Ovary (tissue), 7 donors: ENCODE measurements at regions not wholly inside any gene's neighbourhood (a gene's known extent, or its start where the extent isn't known, plus 50 kb on each side); places are given as distances from the start of the nearest gene placed in this dataset.

Experiments used
- DNase-seq, 5 donors: peaks; one replicate each; pipeline ENCODE4 v3.0.0-alpha.2; 2019 to 2020
- H3K27ac ChIP-seq, 2 donors: fragments of 200-600 bp; one replicate each; pipeline versions ENCODE4 v1.5.1 to v1.8.0; 2019 to 2022
- H3K27me3 ChIP-seq: fragments of 200-600 bp; one replicate; pipeline ENCODE4 v1.8.0; 2022
- H3K36me3 ChIP-seq: fragments of 200-600 bp; sonication (generic); one replicate; pipeline ENCODE4 v1.5.1; 2019
- H3K4me1 ChIP-seq: one replicate; pipeline ENCODE4 v1.8.1; 2013; ENCODE audit warnings: mild to moderate bottlenecking, moderate library complexity; ENCODE audit not compliant: insufficient read depth
- H3K4me3 ChIP-seq: fragments of 200-600 bp; sonication (generic); one replicate; pipeline ENCODE4 v1.5.1; 2017
- H3K9me3 ChIP-seq, 2 donors: fragments of 200-600 bp in 1 of 2; sonication (generic) in 1 of 2; one replicate each; pipeline versions ENCODE4 v1.5.1 to v1.8.1; 2013 to 2019; ENCODE audit warnings: mild to moderate bottlenecking in 1 of 2, moderate library complexity in 1 of 2
- EP300 ChIP-seq: sonication (generic); formaldehyde crosslinking; IDR thresholded peaks from one replicate; pipeline ENCODE4 v1.6.1; 2017; ENCODE audit warnings: antibody characterized with exemption
- POLR2A ChIP-seq: fragments of 450-650 bp; IDR thresholded peaks from one replicate; pipeline ENCODE4 v1.6.1; 2017; ENCODE audit warnings: antibody characterized with exemption, mild to moderate bottlenecking, moderate library complexity
- WGBS, 3 donors: extraction: QIAGEN DNeasy Blood & Tissue Kit in 1 of 3; methylation state at CpG; one replicate each; pipeline versions ENCODE4 v1.1.5 to v1.1.7; 2013 to 2017; 5-methylcytosine and 5-hydroxymethylcytosine counted together
- intact Hi-C, 4 donors: fragments of 100-400 bp; cut with DNase I; formaldehyde crosslinking; loops; one replicate each; pipeline versions ENCODE4 v1.11.0 to v1.15.1; 2022 to 2023
- TF ChIP-seq, protein P1 (sequence below), 3 donors: fragments of 450-650 bp in 2 of 3; fragments of 200-600 bp in 1 of 3; IDR thresholded peaks; one replicate each; pipeline versions ENCODE4 v1.5.1 to v1.8.0; 2016 to 2022; ENCODE audit warnings: antibody characterized with exemption in 3 of 3, mild to moderate bottlenecking in 1 of 3
- donor health status: DM: no; HTN: no; CAD: no; lungs with moderate emphysema.
- donor health status: DM: no; HTN: no; CAD: no.
- donor health status: Bipolar disorder and iron deficiency.
- donor health status: DM: no; HTN: no; CAD: no.
- donor health status: DM: yes; HTN: yes; CAD: no.

DNA sequence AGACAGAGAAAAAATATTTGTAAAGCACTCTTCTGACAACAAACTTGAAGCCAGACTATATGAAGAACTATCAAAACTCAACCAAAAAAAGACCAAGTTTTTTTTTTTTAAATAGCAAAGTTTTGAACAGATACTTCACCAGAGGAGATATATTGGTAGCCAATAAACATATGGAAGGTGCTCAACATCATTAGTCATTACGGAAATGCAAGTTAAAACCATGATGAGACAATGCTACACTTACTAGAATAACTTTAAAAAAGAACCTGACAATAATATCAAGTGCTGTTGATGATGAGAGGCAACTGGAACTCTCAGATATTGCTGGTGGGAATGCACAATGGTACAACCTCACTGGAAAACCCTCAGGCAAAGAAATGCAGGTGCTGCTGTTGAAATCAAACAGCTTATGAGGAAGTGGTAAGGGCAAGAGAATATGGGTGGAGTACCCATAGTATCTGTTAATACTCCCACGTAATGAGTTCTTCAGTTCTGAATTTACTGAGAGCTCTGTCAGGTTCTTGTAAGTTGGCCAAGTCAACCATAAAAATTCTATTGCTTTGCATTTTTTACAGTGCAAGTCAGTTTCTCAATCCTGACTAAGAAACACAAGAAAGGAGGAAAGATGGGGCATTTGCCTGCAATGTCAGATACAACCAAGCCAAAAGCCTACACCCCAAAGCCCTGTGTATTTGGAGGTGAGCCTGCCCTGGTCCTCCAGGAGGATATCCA is 87.3 kb upstream of the GNAQ start:
- H3K9me3 ChIP-seq, result no peaks in the 10 kb centered on the region
- no peak for TF ChIP-seq POLR2A
- TF ChIP-seq, protein P1, sequence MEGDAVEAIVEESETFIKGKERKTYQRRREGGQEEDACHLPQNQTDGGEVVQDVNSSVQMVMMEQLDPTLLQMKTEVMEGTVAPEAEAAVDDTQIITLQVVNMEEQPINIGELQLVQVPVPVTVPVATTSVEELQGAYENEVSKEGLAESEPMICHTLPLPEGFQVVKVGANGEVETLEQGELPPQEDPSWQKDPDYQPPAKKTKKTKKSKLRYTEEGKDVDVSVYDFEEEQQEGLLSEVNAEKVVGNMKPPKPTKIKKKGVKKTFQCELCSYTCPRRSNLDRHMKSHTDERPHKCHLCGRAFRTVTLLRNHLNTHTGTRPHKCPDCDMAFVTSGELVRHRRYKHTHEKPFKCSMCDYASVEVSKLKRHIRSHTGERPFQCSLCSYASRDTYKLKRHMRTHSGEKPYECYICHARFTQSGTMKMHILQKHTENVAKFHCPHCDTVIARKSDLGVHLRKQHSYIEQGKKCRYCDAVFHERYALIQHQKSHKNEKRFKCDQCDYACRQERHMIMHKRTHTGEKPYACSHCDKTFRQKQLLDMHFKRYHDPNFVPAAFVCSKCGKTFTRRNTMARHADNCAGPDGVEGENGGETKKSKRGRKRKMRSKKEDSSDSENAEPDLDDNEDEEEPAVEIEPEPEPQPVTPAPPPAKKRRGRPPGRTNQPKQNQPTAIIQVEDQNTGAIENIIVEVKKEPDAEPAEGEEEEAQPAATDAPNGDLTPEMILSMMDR (IDR thresholded peaks at IDR 0.05), result no peak
- no peak for TF ChIP-seq EP300
- no peak overlapping the region for H3K4me3 ChIP-seq
- 47 to 70% (median 55%) methylated on average over 2 of the region's 2 CpGs for WGBS, 3 donors
- H3K27ac ChIP-seq, result no peak overlapping the region
- no peaks in the 10 kb centered on the region for H3K36me3 ChIP-seq
- H3K4me1 ChIP-seq, result no peaks in the 10 kb centered on the region
- DNase-seq, result no peak
- intact Hi-C loops, result no loop called here
- no peaks in the 10 kb centered on the region for H3K27me3 ChIP-seq

DNA sequence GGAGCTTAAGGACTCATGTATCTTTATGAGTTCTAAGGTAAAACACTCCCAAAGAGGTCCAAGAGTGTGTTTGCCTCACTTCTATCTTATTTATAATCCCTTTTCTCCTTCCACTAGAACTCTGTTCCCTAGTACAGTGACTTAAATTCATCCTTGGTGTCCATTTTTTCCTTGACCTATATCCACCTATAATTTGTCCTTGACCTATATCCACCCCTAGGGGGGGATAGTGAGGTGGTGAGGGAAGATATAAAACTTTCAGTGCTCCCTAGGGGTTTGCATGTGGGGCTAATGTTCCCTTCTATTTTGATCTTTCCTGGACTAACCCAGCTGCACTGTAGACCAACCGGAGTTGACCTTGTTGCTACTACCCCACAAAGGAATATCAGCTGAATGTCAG is 83.5 kb upstream of the GNAQ start:
- Histone ChIP-seq H3K27me3 (no peaks in the 10 kb centered on the region), H3K27ac (no peak overlapping the region), H3K4me3 (no peak overlapping the region), H3K9me3 (no peaks in the 10 kb centered on the region), H3K4me1 (no peaks in the 10 kb centered on the region), H3K36me3 (no peaks in the 10 kb centered on the region)
- intact Hi-C loops, result no loop called here
- WGBS, 3 donors, result 86 to 96% (median 93%) methylated on average over 1 of the region's 1 CpG
- no peak for TF ChIP-seq POLR2A
- TF ChIP-seq, protein P1 (IDR thresholded peaks at IDR 0.05), result no peak
- TF ChIP-seq EP300, result no peak
- no peak for DNase-seq

DNA sequence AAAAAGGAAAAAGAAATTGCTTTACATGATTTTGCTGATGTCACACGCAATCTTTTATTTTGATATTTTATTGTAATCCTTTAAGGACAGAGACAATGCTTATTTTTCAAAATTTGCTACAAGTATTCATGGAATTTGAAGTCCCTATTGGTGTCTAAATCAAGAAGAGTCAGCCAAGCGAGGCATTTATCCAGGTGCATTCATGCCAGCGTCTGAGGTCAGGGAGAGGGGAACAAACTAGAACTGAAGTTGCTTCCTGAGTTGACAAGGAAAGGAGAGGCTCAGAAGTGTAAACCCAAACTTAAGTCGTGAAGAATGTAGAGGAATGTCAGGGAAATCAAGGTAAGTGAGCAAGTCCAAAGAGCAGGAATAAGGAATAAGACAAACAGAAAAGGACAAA is 83.0 kb upstream of the GNAQ start:
- Histone ChIP-seq H3K27me3 (no peaks in the 10 kb centered on the region), H3K36me3 (no peaks in the 10 kb centered on the region), H3K9me3 (no peaks in the 10 kb centered on the region), H3K4me3 (no peak overlapping the region), H3K27ac (no peak overlapping the region), H3K4me1 (no peaks in the 10 kb centered on the region)
- intact Hi-C loops, result no loop called here
- no peak for DNase-seq
- WGBS, 3 donors, result 80 to 89% (median 81%) methylated on average over 4 of the region's 4 CpGs
- TF ChIP-seq, protein P1 (IDR thresholded peaks at IDR 0.05), result no peak
- TF ChIP-seq EP300, result no peak
- no peak for TF ChIP-seq POLR2A

DNA sequence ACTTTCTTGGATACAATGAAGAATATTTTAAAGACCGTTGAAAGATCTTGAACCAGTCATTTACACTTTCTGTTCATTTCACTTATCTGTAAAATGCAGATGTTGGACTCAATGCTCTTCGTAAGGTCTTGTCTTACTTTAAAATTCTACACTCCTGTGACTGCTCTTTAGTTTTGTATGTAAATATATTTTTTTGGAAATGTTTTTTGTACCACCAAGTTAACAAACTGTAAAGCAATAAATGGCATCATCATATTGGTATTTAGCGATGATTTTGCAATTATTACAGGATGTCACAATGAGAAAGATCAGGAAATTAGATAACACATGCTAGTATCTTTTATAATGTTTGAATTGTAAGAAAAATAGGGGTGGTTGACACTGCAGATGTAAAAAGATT is 80.8 kb upstream of the GNAQ start:
- H3K9me3 ChIP-seq, result no peaks in the 10 kb centered on the region
- no peak for DNase-seq
- TF ChIP-seq EP300 (no peak), POLR2A (no peak)
- TF ChIP-seq, protein P1 (IDR thresholded peaks at IDR 0.05), result no peak
- H3K4me3 ChIP-seq, result no peak overlapping the region
- H3K4me1 ChIP-seq, result no peaks in the 10 kb centered on the region
- no peaks in the 10 kb centered on the region for H3K36me3 ChIP-seq
- H3K27ac ChIP-seq, result no peak overlapping the region
- intact Hi-C loops, result no loop called here
- no peaks in the 10 kb centered on the region for H3K27me3 ChIP-seq
- WGBS, 3 donors, result 89 to 92% (median 91%) methylated on average over 3 of the region's 3 CpGs
